ENCODE measurements at regions not wholly inside any gene's neighbourhood (a gene's known extent, or its start where the extent isn't known, plus 50 kb on each side); places are given as distances from the start of the nearest gene placed in this dataset.

DNA sequence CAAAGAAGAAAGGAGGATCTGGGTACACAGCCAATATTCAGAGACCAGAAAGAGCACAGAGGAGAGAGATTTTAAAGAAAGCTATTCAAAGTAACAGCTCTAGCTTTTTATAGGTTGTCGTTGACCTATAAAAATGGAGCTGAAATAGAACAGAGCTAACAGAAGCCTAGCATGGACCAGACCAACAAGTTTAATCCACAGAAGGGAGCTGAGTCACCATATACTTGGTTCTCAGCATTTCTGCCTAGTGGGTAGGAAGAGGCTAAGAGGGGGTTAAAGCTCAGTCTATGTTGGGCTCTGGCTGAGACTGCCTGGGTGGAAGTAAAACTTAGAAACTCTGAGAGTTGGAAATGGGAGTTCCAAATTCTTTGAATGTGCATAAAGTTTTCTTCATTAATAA lies 678.0 kb upstream of the CDH2 start:
- TF ChIP-seq, protein P1, sequence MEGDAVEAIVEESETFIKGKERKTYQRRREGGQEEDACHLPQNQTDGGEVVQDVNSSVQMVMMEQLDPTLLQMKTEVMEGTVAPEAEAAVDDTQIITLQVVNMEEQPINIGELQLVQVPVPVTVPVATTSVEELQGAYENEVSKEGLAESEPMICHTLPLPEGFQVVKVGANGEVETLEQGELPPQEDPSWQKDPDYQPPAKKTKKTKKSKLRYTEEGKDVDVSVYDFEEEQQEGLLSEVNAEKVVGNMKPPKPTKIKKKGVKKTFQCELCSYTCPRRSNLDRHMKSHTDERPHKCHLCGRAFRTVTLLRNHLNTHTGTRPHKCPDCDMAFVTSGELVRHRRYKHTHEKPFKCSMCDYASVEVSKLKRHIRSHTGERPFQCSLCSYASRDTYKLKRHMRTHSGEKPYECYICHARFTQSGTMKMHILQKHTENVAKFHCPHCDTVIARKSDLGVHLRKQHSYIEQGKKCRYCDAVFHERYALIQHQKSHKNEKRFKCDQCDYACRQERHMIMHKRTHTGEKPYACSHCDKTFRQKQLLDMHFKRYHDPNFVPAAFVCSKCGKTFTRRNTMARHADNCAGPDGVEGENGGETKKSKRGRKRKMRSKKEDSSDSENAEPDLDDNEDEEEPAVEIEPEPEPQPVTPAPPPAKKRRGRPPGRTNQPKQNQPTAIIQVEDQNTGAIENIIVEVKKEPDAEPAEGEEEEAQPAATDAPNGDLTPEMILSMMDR (IDR thresholded peaks at IDR 0.05) = no peak
- TF ChIP-seq POLR2A (IDR thresholded peaks at IDR 0.05) = no peak
